DOHH2 (cell line): ENCODE measurements at regions not wholly inside any gene's neighbourhood (a gene's known extent, or its start where the extent isn't known, plus 50 kb on each side); places are given as distances from the start of the nearest gene placed in this dataset.

Experiments
- CTCF ChIP-seq: fragments of 200-600 bp; sonication (generic); IDR thresholded peaks from one replicate; pipeline ENCODE4 v1.5.1; 2014; ENCODE audit warnings: antibody characterized with exemption, mild to moderate bottlenecking, low read depth, low read length; ENCODE audit not compliant: poor library complexity, severe bottlenecking
- EZH2phosphoT487 ChIP-seq: fragments of 200-600 bp; sonication (generic); IDR thresholded peaks from 2 replicates; pipeline ENCODE4 v1.6.1; 2017; ENCODE audit warnings: borderline replicate concordance, mild to moderate bottlenecking, antibody characterized with exemption, low read length, moderate library complexity, mixed read lengths

GRCh38 chr5:156125118-156125517 lies 201.8 kb upstream of the SGCD start:
- TF ChIP-seq CTCF = no peak
- no peak for TF ChIP-seq EZH2phosphoT487
